H1 (cell line): ENCODE measurements at regions not wholly inside any gene's neighbourhood (a gene's known extent, or its start where the extent isn't known, plus 50 kb on each side); places are given as distances from the start of the nearest gene placed in this dataset.

Experiments
- CHD2 ChIP-seq: IDR thresholded peaks from 2 replicates; pipeline ENCODE4 v1.6.1; 2012; ENCODE audit warnings: low read length, improper control_type of control experiment
- EZH2 ChIP-seq: fragments of 200-600 bp; sonication (generic); IDR thresholded peaks from 2 replicates; pipeline ENCODE4 v1.7.1; 2012; ENCODE audit warnings: low read depth, mild to moderate bottlenecking, moderate library complexity, low read length, inconsistent platforms; ENCODE audit not compliant: severe bottlenecking
- TAF1 ChIP-seq: IDR thresholded peaks from 2 replicates; pipeline ENCODE4 v1.6.1; 2011; ENCODE audit warnings: mild to moderate bottlenecking, low read depth, low read length
- TCF12 ChIP-seq: IDR thresholded peaks from 2 replicates; pipeline ENCODE4 v1.6.1; 2011; ENCODE audit warnings: low read depth, mild to moderate bottlenecking, low read length

DNA sequence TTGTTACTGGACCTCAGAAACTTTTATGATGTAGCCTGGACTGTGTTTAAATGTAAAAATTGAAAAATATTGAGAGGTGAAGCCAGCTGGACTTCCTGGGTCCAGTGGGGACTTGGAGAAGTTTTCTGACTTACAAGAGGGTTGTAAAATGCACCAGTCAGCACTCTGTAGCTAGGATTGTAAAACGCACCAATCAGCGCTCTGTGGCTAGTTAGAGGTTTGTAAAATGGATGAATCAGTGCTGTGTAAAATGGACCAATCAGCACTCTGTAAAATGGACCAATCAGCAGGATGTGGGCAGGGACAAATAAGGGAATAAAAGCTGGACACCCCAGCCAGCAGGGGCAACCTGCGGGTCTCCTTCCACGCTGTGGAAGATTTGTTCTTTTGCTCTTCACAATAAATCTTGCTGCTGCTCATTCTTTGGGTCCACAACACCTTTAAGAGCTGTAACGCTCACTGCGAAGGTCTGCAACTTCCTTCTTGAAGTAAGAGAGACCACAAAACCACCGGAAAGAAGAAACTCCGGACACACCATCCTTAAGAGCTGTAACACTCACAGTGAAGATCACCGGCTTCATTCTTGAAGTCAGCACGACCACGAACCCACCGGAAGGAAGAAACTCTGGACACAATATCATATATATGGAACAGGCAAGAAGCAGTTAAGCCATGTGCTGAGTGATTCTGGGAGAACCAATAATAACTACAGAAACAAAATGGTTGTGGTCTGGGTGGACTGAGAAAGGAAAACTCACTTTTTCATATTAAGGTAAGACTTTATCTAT is 201.3 kb downstream of the GABRG2 start (continued):
- TF ChIP-seq CHD2 (no peak), TCF12 (no peak), TAF1 (no peak), EZH2 (no peak)
